Astrocyte (in vitro differentiated cells and primary cell): ENCODE measurements at regions not wholly inside any gene's neighbourhood (a gene's known extent, or its start where the extent isn't known, plus 50 kb on each side); places are given as distances from the start of the nearest gene placed in this dataset.

Experiments used
- CTCF ChIP-seq: IDR thresholded peaks from 2 replicates; pipeline ENCODE4 v1.5.1; 2011; ENCODE audit warnings: low read depth, mild to moderate bottlenecking, inconsistent platforms, low read length, moderate library complexity; ENCODE audit not compliant: insufficient read depth
- EZH2 ChIP-seq: IDR thresholded peaks from 2 replicates; pipeline ENCODE4 v1.6.1; 2012; ENCODE audit warnings: mild to moderate bottlenecking, low read length, inconsistent platforms; ENCODE audit not compliant: insufficient read depth

DNA sequence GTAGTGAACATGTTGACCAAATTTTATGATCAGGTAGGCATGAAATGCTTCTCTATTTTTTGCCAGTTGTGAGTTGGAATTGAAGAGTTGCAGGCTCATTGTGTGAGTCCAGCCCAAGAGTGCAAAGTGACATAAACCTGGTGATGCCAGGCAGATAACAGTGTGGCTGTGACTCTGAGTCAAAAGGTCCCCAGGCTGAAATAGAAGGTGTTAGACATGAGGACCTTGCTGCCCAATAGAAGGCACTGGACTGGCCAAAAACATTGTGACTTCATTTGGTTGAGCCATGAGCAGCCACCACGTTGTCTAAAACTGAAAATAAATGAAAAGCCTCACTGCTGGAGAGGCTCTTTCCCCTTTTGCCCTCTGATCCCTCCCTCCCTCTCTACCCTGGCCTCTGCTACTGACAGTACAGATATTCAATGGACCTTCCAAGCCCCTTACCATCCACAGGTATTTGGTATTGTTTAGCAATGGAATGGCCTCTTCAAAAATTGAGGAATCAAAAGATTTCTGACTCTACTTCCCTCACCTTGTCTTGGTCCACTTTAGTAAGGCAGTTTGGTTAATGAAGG, 67.8 kb upstream of the ABCD3 start:
- TF ChIP-seq CTCF (no peak), EZH2 (no peak)
